GM12872 (cell line): ENCODE measurements at regions not wholly inside any gene's neighbourhood (a gene's known extent, or its start where the extent isn't known, plus 50 kb on each side); places are given as distances from the start of the nearest gene placed in this dataset.

ENCODE experiments used
- TF ChIP-seq, protein P1 (sequence below): IDR thresholded peaks from 3 replicates; pipeline ENCODE4 v1.5.1; 2011; ENCODE audit warnings: low read depth, mild to moderate bottlenecking, low read length, moderate library complexity; ENCODE audit not compliant: insufficient read depth

DNA sequence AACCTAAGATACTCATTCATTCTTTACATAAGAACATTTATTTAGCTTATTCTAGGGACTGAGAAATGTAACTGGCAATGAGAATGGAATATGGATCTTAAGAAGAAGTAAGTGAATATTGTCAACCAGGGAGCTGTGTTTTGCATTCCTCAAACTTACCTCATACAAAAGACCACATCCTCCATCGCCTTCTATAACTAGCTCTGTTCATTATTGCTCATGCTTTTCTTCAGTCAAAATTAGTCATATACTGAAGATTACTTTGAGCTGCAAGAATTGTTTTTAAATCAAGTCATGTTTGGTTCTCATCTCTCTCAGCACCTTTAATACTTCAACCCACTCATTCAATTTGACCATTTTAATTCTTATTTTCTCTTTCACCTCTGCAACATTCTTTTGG lies 140.3 kb upstream of the RASA1 start:
- TF ChIP-seq, protein P1, sequence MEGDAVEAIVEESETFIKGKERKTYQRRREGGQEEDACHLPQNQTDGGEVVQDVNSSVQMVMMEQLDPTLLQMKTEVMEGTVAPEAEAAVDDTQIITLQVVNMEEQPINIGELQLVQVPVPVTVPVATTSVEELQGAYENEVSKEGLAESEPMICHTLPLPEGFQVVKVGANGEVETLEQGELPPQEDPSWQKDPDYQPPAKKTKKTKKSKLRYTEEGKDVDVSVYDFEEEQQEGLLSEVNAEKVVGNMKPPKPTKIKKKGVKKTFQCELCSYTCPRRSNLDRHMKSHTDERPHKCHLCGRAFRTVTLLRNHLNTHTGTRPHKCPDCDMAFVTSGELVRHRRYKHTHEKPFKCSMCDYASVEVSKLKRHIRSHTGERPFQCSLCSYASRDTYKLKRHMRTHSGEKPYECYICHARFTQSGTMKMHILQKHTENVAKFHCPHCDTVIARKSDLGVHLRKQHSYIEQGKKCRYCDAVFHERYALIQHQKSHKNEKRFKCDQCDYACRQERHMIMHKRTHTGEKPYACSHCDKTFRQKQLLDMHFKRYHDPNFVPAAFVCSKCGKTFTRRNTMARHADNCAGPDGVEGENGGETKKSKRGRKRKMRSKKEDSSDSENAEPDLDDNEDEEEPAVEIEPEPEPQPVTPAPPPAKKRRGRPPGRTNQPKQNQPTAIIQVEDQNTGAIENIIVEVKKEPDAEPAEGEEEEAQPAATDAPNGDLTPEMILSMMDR = no peak

- TF ChIP-seq, protein P1 = no peak
These were observed 139.6 kb upstream of the RASA1 start for GRCh38 chr5:87127956-87128687.

DNA sequence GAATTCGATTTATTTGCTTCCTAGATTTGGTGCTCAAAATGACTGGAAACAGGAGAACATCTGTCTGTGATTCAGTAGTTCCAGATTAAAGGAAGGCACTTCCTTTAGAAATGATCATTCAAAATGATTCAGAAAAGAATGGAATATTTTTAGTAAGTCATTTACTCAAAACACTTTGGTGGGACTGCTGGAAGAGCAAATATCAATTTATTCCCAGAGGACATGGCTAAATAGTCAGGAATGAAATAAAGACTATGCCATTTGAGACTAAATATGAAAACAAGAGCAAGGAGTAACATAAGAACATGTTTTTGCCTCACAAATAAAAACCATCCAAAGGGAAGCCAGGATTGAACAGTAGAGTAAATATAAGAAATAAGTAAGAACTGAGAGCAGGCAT lies 138.6 kb upstream of the RASA1 start:
- TF ChIP-seq, protein P1 = no peak

DNA sequence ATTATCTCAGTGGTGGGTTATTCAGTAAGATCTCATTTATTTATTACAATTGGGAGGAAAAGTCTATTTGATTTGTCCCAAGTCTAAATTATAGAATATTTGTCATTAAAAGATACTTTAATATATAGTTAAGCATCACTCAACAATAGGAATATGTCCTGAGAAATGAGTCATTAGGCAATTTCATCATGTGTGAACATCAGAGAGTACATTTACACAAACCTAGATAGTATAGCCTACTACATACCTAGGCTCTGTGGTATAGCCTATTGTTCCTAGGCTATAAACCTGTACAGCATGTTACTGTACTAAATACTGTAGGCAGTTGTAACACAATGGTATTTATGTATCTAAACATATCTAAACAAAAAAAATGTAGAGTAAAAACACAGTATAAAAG lies 135.0 kb upstream of the RASA1 start:
- TF ChIP-seq, protein P1 = no peak

- TF ChIP-seq, protein P1 = no peak
These were observed 131.6 kb upstream of the RASA1 start for GRCh38 chr5:87136096-87136495.

GRCh38 chr5:87136733-87137132 lies 130.9 kb upstream of the RASA1 start:
- TF ChIP-seq, protein P1 = no peak

DNA sequence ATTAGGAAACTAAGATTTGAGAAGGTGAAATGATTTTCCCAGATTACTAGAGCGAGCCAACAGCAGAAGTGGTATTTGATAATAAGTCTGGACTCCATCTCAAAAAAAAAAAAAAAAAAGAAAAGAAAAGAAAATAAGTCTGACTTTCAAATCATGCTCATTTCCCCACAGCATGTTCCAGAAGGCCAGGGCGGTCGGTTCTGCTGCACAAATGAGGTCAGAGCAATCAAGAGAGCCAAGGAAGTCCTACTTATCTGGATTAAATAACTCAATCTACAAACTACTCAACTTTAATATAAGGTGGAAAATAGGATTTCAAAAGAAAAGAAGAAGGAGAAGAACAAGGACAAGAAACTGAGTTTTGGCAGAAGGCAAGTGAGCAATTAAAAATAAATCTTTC lies 130.4 kb upstream of the RASA1 start:
- TF ChIP-seq, protein P1 = no peak
